ENCODE measurements at regions not wholly inside any gene's neighbourhood (a gene's known extent, or its start where the extent isn't known, plus 50 kb on each side); places are given as distances from the start of the nearest gene placed in this dataset.
"Not testable (repeated sequence)": the region's sequence is repeated elsewhere in the genome, so short reads cannot be mapped to it uniquely, and the experiment has no call there.

- no peak overlapping the region for H3K27ac ChIP-seq
- H3K9ac ChIP-seq: no peak overlapping the region
- no peaks in the 10 kb centered on the region for H3F3A ChIP-seq (ENCODE audit: insufficient read depth)
- H4K20me1 ChIP-seq (ENCODE audit: insufficient read depth): no peaks in the 10 kb centered on the region
- H3K27me3 ChIP-seq (replicated peaks; ENCODE audit: insufficient read depth): no peaks in the 10 kb centered on the region
- no peaks in the 10 kb centered on the region for H3K79me2 ChIP-seq (ENCODE audit: insufficient read depth)
- WGBS, 2 experiments (ENCODE audit: low coverage in 1 of 2, low lambda C conversion rate in 2 of 2, missing lambda C conversion rate in 2 of 2): 55 to 66% methylated on average over 11 of the region's 11 CpGs
- H3K9me3 ChIP-seq (ENCODE audit: low read depth): peaks cover 3% of the 10 kb centered on the region
- H2AFZ ChIP-seq: no peak overlapping the region
- H3K9me2 ChIP-seq (ENCODE audit: insufficient read depth): no peaks in the 10 kb centered on the region
- no peak for DNase-seq
- H3K4me2 ChIP-seq (ENCODE audit: unreplicated experiment): no peak overlapping the region
- no peak overlapping the region for H3K4me3 ChIP-seq
- in situ Hi-C loops (cut with MboI): no loop called here
- H3K36me3 ChIP-seq (ENCODE audit: low read depth): no peaks in the 10 kb centered on the region
- no peak for TF ChIP-seq EZH2 (IDR thresholded peaks at IDR 0.05; ENCODE audit: insufficient read depth, poor library complexity, severe bottlenecking)
- TF ChIP-seq EZH2phosphoT487 (IDR thresholded peaks at IDR 0.05; ENCODE audit: insufficient read depth, low read depth): no peak
- H3K4me1 ChIP-seq (ENCODE audit: insufficient read depth): no peaks in the 10 kb centered on the region
Observed at GRCh38 chr3:84304214-84304613, 654.6 kb upstream of the CADM2 start.

- H3K9me3 ChIP-seq (ENCODE audit: low read depth): peaks cover 3% of the 10 kb centered on the region
- WGBS, 2 experiments (ENCODE audit: low coverage in 1 of 2, low lambda C conversion rate in 2 of 2, missing lambda C conversion rate in 2 of 2): 17 to 25% methylated on average over 1 of the region's 1 CpG
- no peak for TF ChIP-seq EZH2phosphoT487 (IDR thresholded peaks at IDR 0.05; ENCODE audit: insufficient read depth, low read depth)
- no peak for TF ChIP-seq EZH2 (IDR thresholded peaks at IDR 0.05; ENCODE audit: insufficient read depth, poor library complexity, severe bottlenecking)
- H3K4me2 ChIP-seq (ENCODE audit: unreplicated experiment): no peak overlapping the region
- no peaks in the 10 kb centered on the region for H3K36me3 ChIP-seq (ENCODE audit: low read depth)
- in situ Hi-C loops (cut with MboI): no loop called here
- H3K9me2 ChIP-seq (ENCODE audit: insufficient read depth): no peaks in the 10 kb centered on the region
- no peak overlapping the region for H2AFZ ChIP-seq
- no peaks in the 10 kb centered on the region for H4K20me1 ChIP-seq (ENCODE audit: insufficient read depth)
- DNase-seq: no peak
- H3K79me2 ChIP-seq (ENCODE audit: insufficient read depth): no peaks in the 10 kb centered on the region
- no peak overlapping the region for H3K9ac ChIP-seq
- H3F3A ChIP-seq (ENCODE audit: insufficient read depth): no peaks in the 10 kb centered on the region
- no peaks in the 10 kb centered on the region for H3K27me3 ChIP-seq (replicated peaks; ENCODE audit: insufficient read depth)
- no peak overlapping the region for H3K27ac ChIP-seq
- H3K4me1 ChIP-seq (ENCODE audit: insufficient read depth): no peaks in the 10 kb centered on the region
- H3K4me3 ChIP-seq: no peak overlapping the region
Observed at GRCh38 chr3:84307339-84307738, 651.5 kb upstream of the CADM2 start.

GRCh38 chr3:84308379-84308778 lies 650.4 kb upstream of the CADM2 start:
- Histone ChIP-seq H2AFZ (no peak overlapping the region), H3F3A (ENCODE audit: insufficient read depth) (no peaks in the 10 kb centered on the region), H3K9me3 (ENCODE audit: low read depth) (peaks cover 3% of the 10 kb centered on the region), H3K27ac (no peak overlapping the region), H3K4me3 (no peak overlapping the region), H3K36me3 (ENCODE audit: low read depth) (no peaks in the 10 kb centered on the region), H3K4me2 (ENCODE audit: unreplicated experiment) (no peak overlapping the region), H3K9me2 (ENCODE audit: insufficient read depth) (no peaks in the 10 kb centered on the region), H3K79me2 (ENCODE audit: insufficient read depth) (no peaks in the 10 kb centered on the region), H3K27me3 (replicated peaks; ENCODE audit: insufficient read depth) (no peaks in the 10 kb centered on the region), H4K20me1 (ENCODE audit: insufficient read depth) (no peaks in the 10 kb centered on the region), H3K9ac (no peak overlapping the region), H3K4me1 (ENCODE audit: insufficient read depth) (no peaks in the 10 kb centered on the region)
- WGBS, 2 experiments (ENCODE audit: low coverage in 1 of 2, low lambda C conversion rate in 2 of 2, missing lambda C conversion rate in 2 of 2): 9 to 15% methylated on average over 3 of the region's 3 CpGs
- in situ Hi-C loops (cut with MboI): no loop called here
- DNase-seq: no peak
- TF ChIP-seq EZH2 (IDR thresholded peaks at IDR 0.05; ENCODE audit: insufficient read depth, poor library complexity, severe bottlenecking): no peak
- no peak for TF ChIP-seq EZH2phosphoT487 (IDR thresholded peaks at IDR 0.05; ENCODE audit: insufficient read depth, low read depth)

- 0 to 19% methylated on average over 2 of the region's 2 CpGs for WGBS, 2 experiments (ENCODE audit: low coverage in 1 of 2, low lambda C conversion rate in 2 of 2, missing lambda C conversion rate in 2 of 2)
- H3K9ac ChIP-seq: no peak overlapping the region
- in situ Hi-C loops (cut with MboI): no loop called here
- no peak overlapping the region for H2AFZ ChIP-seq
- no peaks in the 10 kb centered on the region for H4K20me1 ChIP-seq (ENCODE audit: insufficient read depth)
- H3K4me2 ChIP-seq (ENCODE audit: unreplicated experiment): no peak overlapping the region
- no peaks in the 10 kb centered on the region for H3K4me1 ChIP-seq (ENCODE audit: insufficient read depth)
- H3K4me3 ChIP-seq: no peak overlapping the region
- H3K9me3 ChIP-seq (ENCODE audit: low read depth): no peaks in the 10 kb centered on the region
- no peaks in the 10 kb centered on the region for H3K36me3 ChIP-seq (ENCODE audit: low read depth)
- no peaks in the 10 kb centered on the region for H3F3A ChIP-seq (ENCODE audit: insufficient read depth)
- H3K9me2 ChIP-seq (ENCODE audit: insufficient read depth): no peaks in the 10 kb centered on the region
- H3K27me3 ChIP-seq (replicated peaks; ENCODE audit: insufficient read depth): no peaks in the 10 kb centered on the region
- H3K27ac ChIP-seq: no peak overlapping the region
- no peaks in the 10 kb centered on the region for H3K79me2 ChIP-seq (ENCODE audit: insufficient read depth)
- no peak for TF ChIP-seq EZH2 (IDR thresholded peaks at IDR 0.05; ENCODE audit: insufficient read depth, poor library complexity, severe bottlenecking)
- TF ChIP-seq EZH2phosphoT487 (IDR thresholded peaks at IDR 0.05; ENCODE audit: insufficient read depth, low read depth): no peak
- DNase-seq: no peak
Observed at GRCh38 chr3:84318273-84318809, 640.4 kb upstream of the CADM2 start.

GRCh38 chr3:84365563-84366278 lies 593.1 kb upstream of the CADM2 start:
- H3K36me3 ChIP-seq (ENCODE audit: low read depth); H3K27me3 ChIP-seq (replicated peaks; ENCODE audit: insufficient read depth); H3K4me2 ChIP-seq (ENCODE audit: unreplicated experiment); in situ Hi-C loops (cut with MboI); H3K79me2 ChIP-seq (ENCODE audit: insufficient read depth); H3K27ac ChIP-seq; H3K9me2 ChIP-seq (ENCODE audit: insufficient read depth); H4K20me1 ChIP-seq (ENCODE audit: insufficient read depth); H2AFZ ChIP-seq; H3F3A ChIP-seq (ENCODE audit: insufficient read depth); H3K4me3 ChIP-seq; H3K9ac ChIP-seq; H3K9me3 ChIP-seq (ENCODE audit: low read depth); H3K4me1 ChIP-seq (ENCODE audit: insufficient read depth); DNase-seq: not testable (repeated sequence)
- 34 to 37% methylated on average over 9 of the region's 9 CpGs for WGBS, 2 experiments (ENCODE audit: low coverage in 1 of 2, low lambda C conversion rate in 2 of 2, missing lambda C conversion rate in 2 of 2)
